H1 (cell line): ENCODE measurements at regions not wholly inside any gene's neighbourhood (a gene's known extent, or its start where the extent isn't known, plus 50 kb on each side); places are given as distances from the start of the nearest gene placed in this dataset.

Source experiments
- CTCF ChIA-PET: fragments of 300-600 bp; sonication (Branson Sonifier 250); formaldehyde crosslinking; loops from one replicate; lab custom pipeline; 2021; ENCODE audit not compliant: partially characterized antibody; lab: Charles Lee
- POLR2A ChIA-PET: fragments of 300-600 bp; sonication (Branson Sonifier 250); formaldehyde crosslinking; loops from one replicate; lab custom pipeline; 2021; ENCODE audit warnings: inconsistent platforms; ENCODE audit not compliant: partially characterized antibody; lab: Charles Lee
- DNase-seq, 2 experiments: peaks; one replicate each; pipeline versions ENCODE4 v3.0.0 to v3.0.0-alpha.2; 2010 to 2022; ENCODE audit warnings: low spot score in 2 of 2, low read depth in 1 of 2, mixed read lengths in 1 of 2
- FAIRE-seq: peaks from 2 replicates; lab custom pipeline; 2011; peaks lifted over from hg19 to GRCh38; lab: Jason Lieb, UNC
- H2AFZ ChIP-seq: 2 replicates; pipeline ENCODE4 v1.8.1; 2012; ENCODE audit warnings: low read length, inconsistent platforms
- H2AK5ac ChIP-seq: 2 replicates; pipeline ENCODE4 v1.6.1; 2013; ENCODE audit warnings: low read depth, low read length
- H2BK120ac ChIP-seq: replicated peaks from 2 replicates; pipeline ENCODE3; 2013; ENCODE audit warnings: low read depth, low read length, inconsistent platforms
- H2BK12ac ChIP-seq: 2 replicates; pipeline ENCODE4 v1.6.1; 2013; ENCODE audit warnings: low read depth, low read length
- H2BK15ac ChIP-seq: 2 replicates; pipeline ENCODE4 v1.6.1; 2013; ENCODE audit warnings: low read length
- H2BK20ac ChIP-seq: 2 replicates; pipeline ENCODE4 v1.6.1; 2013; ENCODE audit warnings: low read length
- H2BK5ac ChIP-seq: 2 replicates; pipeline ENCODE4 v1.6.1; 2013; ENCODE audit warnings: low read depth, low read length
- H3K14ac ChIP-seq: 2 replicates; pipeline ENCODE4 v1.6.1; 2013; ENCODE audit warnings: inconsistent platforms; ENCODE audit not compliant: insufficient read length
- H3K18ac ChIP-seq: 2 replicates; pipeline ENCODE4 v1.6.1; 2013; ENCODE audit warnings: low read length; ENCODE audit errors: extremely low read depth
- H3K23ac ChIP-seq: 2 replicates; pipeline ENCODE4 v1.6.1; 2013; ENCODE audit warnings: inconsistent platforms; ENCODE audit not compliant: insufficient read length
- H3K23me2 ChIP-seq: 2 replicates; pipeline ENCODE4 v1.6.1; 2013; ENCODE audit warnings: low read depth, low read length
- H3K27ac ChIP-seq: 2 replicates; pipeline ENCODE4 v1.6.1; 2011; ENCODE audit warnings: low read depth, low read length, inconsistent platforms
- H3K27me3 ChIP-seq, 4 experiments: replicated peaks in 1 of 4; 1 replicate in 1 of 4; 2 replicates in 3 of 4; pipeline versions ENCODE4 v1.6.1 to v1.8.1; 2011 to 2013; ENCODE audit warnings: low read length in 3 of 4, mild to moderate bottlenecking in 3 of 4, inconsistent platforms in 2 of 4, mixed read lengths in 2 of 4, moderate library complexity in 1 of 4; ENCODE audit not compliant: control insufficient read depth in 3 of 4, insufficient read depth in 3 of 4; ENCODE audit errors: extremely low read depth in 1 of 4
- H3K36me3 ChIP-seq, 4 experiments: 2 replicates each; pipeline versions ENCODE4 v1.6.1 to v1.8.1; 2011 to 2013; ENCODE audit warnings: mild to moderate bottlenecking in 4 of 4, low read length in 3 of 4, moderate library complexity in 2 of 4, control low read depth in 1 of 4, inconsistent platforms in 1 of 4; ENCODE audit not compliant: insufficient read depth in 4 of 4, control insufficient read depth in 2 of 4
- H3K4ac ChIP-seq: replicated peaks from 2 replicates; pipeline ENCODE3; 2013; ENCODE audit warnings: low read length, low read depth, mixed read lengths, inconsistent platforms; ENCODE audit not compliant: insufficient read length
- H3K4me1 ChIP-seq, 4 experiments: replicated peaks in 1 of 4; 1 replicate in 1 of 4; 2 replicates in 3 of 4; pipeline versions ENCODE4 v1.6.1 to v1.8.1; 2011 to 2013; ENCODE audit warnings: low read length in 3 of 4, inconsistent platforms in 2 of 4, mixed read lengths in 1 of 4; ENCODE audit not compliant: insufficient read depth in 4 of 4, control insufficient read depth in 3 of 4
- H3K4me2 ChIP-seq, 2 experiments: 2 replicates each; pipeline versions ENCODE4 v1.6.1 to v1.8.1; 2011 to 2013; ENCODE audit warnings: low read depth in 2 of 2, low read length in 2 of 2, control low read depth in 1 of 2, inconsistent platforms in 1 of 2, mild to moderate bottlenecking in 1 of 2; ENCODE audit not compliant: insufficient read depth in 1 of 2
- H3K4me3 ChIP-seq, 4 experiments: fragments of 200-600, 300-600 bp in 1 of 4; sonication (generic), shearing (Covaris generic), sonication (Bioruptor Twin) in 1 of 4; 2 replicates each; pipeline versions ENCODE4 v1.5.1 to v1.8.1; 2011 to 2016; ENCODE audit warnings: low read length in 4 of 4, low read depth in 3 of 4, control low read depth in 2 of 4, inconsistent platforms in 2 of 4, mild to moderate bottlenecking in 2 of 4, mixed read lengths in 1 of 4, moderate library complexity in 1 of 4; ENCODE audit not compliant: insufficient read depth in 2 of 4; ENCODE audit errors: extremely low read depth in 1 of 4
- H3K56ac ChIP-seq: replicated peaks from 2 replicates; pipeline ENCODE3; 2013; ENCODE audit warnings: low read depth, mild to moderate bottlenecking, mixed read lengths, low read length, inconsistent platforms; ENCODE audit not compliant: insufficient read length
- H3K79me1 ChIP-seq: 2 replicates; pipeline ENCODE4 v1.6.1; 2013; ENCODE audit warnings: low read depth, low read length, control low read depth
- H3K79me2 ChIP-seq, 2 experiments: 2 replicates each; pipeline versions ENCODE4 v1.6.1 to v1.8.1; 2012 to 2013; ENCODE audit warnings: low read length in 2 of 2, mild to moderate bottlenecking in 2 of 2, inconsistent platforms in 1 of 2; ENCODE audit not compliant: insufficient read depth in 2 of 2, control insufficient read depth in 1 of 2
- H3K9ac ChIP-seq, 4 experiments: replicated peaks in 1 of 4; 1 replicate in 1 of 4; 2 replicates in 3 of 4; pipeline versions ENCODE4 v1.6.1 to v1.8.1; 2011 to 2013; ENCODE audit warnings: low read depth in 3 of 4, low read length in 3 of 4, control low read depth in 2 of 4, mild to moderate bottlenecking in 2 of 4, moderate library complexity in 2 of 4, inconsistent platforms in 1 of 4; ENCODE audit errors: extremely low read depth in 1 of 4
- H3K9me3 ChIP-seq, 2 experiments: 2 replicates each; pipeline versions ENCODE4 v1.6.1 to v1.8.1; 2012 to 2013; ENCODE audit warnings: mild to moderate bottlenecking in 2 of 2, moderate library complexity in 2 of 2, control low read depth in 1 of 2, inconsistent platforms in 1 of 2, low read depth in 1 of 2, low read length in 1 of 2, mixed read lengths in 1 of 2; ENCODE audit not compliant: insufficient read depth in 2 of 2
- H4K20me1 ChIP-seq, 2 experiments: replicated peaks in 1 of 2; 2 replicates each; pipeline versions ENCODE3 to v1.8.1; 2011 to 2013; ENCODE audit warnings: inconsistent platforms in 2 of 2, low read length in 2 of 2, mild to moderate bottlenecking in 1 of 2; ENCODE audit not compliant: insufficient read depth in 2 of 2, control insufficient read depth in 1 of 2
- H4K5ac ChIP-seq: 2 replicates; pipeline ENCODE4 v1.6.1; 2013; ENCODE audit warnings: low read length, low read depth, mixed read lengths, inconsistent platforms; ENCODE audit not compliant: insufficient read length
- H4K8ac ChIP-seq: 2 replicates; pipeline ENCODE4 v1.8.0; 2013; ENCODE audit warnings: mild to moderate bottlenecking, moderate library complexity, low read length, inconsistent platforms; ENCODE audit not compliant: insufficient read depth; ENCODE audit errors: extremely low read depth
- H4K91ac ChIP-seq: replicated peaks from 2 replicates; pipeline ENCODE3; 2013; ENCODE audit warnings: low read length, mixed read lengths, inconsistent platforms; ENCODE audit not compliant: insufficient read length
- NRF1 ChIP-seq: IDR thresholded peaks from 2 replicates; pipeline ENCODE4 v1.6.1; 2011; ENCODE audit warnings: mild to moderate bottlenecking, low read depth, low read length, improper control_type of control experiment
- TAF1 ChIP-seq: IDR thresholded peaks from 2 replicates; pipeline ENCODE4 v1.6.1; 2011; ENCODE audit warnings: mild to moderate bottlenecking, low read depth, low read length
- WGBS, 2 experiments: shearing (Covaris generic) in 1 of 2; methylation state at CpG; one replicate each; pipeline versions ENCODE4 v1.1.6 to v1.1.7; 2013 to 2015; ENCODE audit warnings: low lambda C conversion rate in 2 of 2, mixed read lengths in 2 of 2, inconsistent platforms in 1 of 2, low coverage in 1 of 2, missing lambda C conversion rate in 1 of 2; ENCODE audit not compliant: insufficient replicate concordance in 2 of 2, insufficient coverage in 1 of 2, insufficient read length in 1 of 2; ENCODE audit errors: extremely low coverage in 1 of 2, missing lambda C conversion rate in 1 of 2; 5-methylcytosine and 5-hydroxymethylcytosine counted together

- H3K56ac ChIP-seq: no peak overlapping the region
- no peak overlapping the region for H2BK15ac ChIP-seq
- H2AK5ac ChIP-seq: no peak overlapping the region
- H3K4me1 ChIP-seq: no peaks in the 10 kb centered on the region
- ChIA-PET CTCF (no interaction called here), POLR2A (no interaction called here)
- H2BK20ac ChIP-seq: no peak overlapping the region
- no peak overlapping the region for H4K8ac ChIP-seq
- no peak overlapping the region for H3K4ac ChIP-seq
- H3K23me2 ChIP-seq: no peaks in the 10 kb centered on the region
- H3K79me2 ChIP-seq: no peaks in the 10 kb centered on the region
- H2BK5ac ChIP-seq: no peak overlapping the region
- FAIRE-seq (no peak), DNase-seq (no peak)
- no peak overlapping the region for H3K4me2 ChIP-seq
- no peak overlapping the region for H4K91ac ChIP-seq
- H3K27ac ChIP-seq: no peak overlapping the region
- no peak overlapping the region for H2BK120ac ChIP-seq
- H2AFZ ChIP-seq: no peak overlapping the region
- no peaks in the 10 kb centered on the region for H4K20me1 ChIP-seq
- H3K79me1 ChIP-seq: no peaks in the 10 kb centered on the region
- H3K4me3 ChIP-seq: no peak overlapping the region
- no peak overlapping the region for H4K5ac ChIP-seq
- H3K27me3 ChIP-seq: no peaks in the 10 kb centered on the region
- WGBS, 2 experiments: 44% methylated on average over 1 of the region's 1 CpG; no CpG with 5 or more reads in 1 of the 2 experiments
- no peaks in the 10 kb centered on the region for H3K36me3 ChIP-seq
- H3K18ac ChIP-seq: no peak overlapping the region
- no peak overlapping the region for H3K23ac ChIP-seq
- TF ChIP-seq NRF1 (no peak), TAF1 (no peak)
- no peaks in the 10 kb centered on the region for H3K9me3 ChIP-seq
- H3K14ac ChIP-seq: no peak overlapping the region
- no peak overlapping the region for H3K9ac ChIP-seq
- no peak overlapping the region for H2BK12ac ChIP-seq
Measured at GRCh38 chr18:73535990-73536389, 611.6 kb downstream of the FBXO15 start.
